ENCODE measurements at regions not wholly inside any gene's neighbourhood (a gene's known extent, or its start where the extent isn't known, plus 50 kb on each side); places are given as distances from the start of the nearest gene placed in this dataset.

- TF ChIP-seq CTCF (IDR thresholded peaks at IDR 0.05; ENCODE audit: low read depth, low read length, missing control alignments): no peak
- H3K4me3 ChIP-seq (ENCODE audit: low read depth, low read length): no peak overlapping the region
- DNase-seq (ENCODE audit: low read depth): no peak
These were observed 58.5 kb upstream of the MGAT5 start for GRCh38 chr2:134195341-134195740.

- H3K4me3 ChIP-seq (ENCODE audit: low read depth, low read length): no peak overlapping the region
- TF ChIP-seq CTCF (IDR thresholded peaks at IDR 0.05; ENCODE audit: low read depth, low read length, missing control alignments): no peak
- DNase-seq (ENCODE audit: low read depth): no peak
These were observed 56.4 kb upstream of the MGAT5 start for GRCh38 chr2:134197445-134197844.

- no peak for DNase-seq (ENCODE audit: low read depth)
- no peak overlapping the region for H3K4me3 ChIP-seq (ENCODE audit: low read depth, low read length)
- no peak for TF ChIP-seq CTCF (IDR thresholded peaks at IDR 0.05; ENCODE audit: low read depth, low read length, missing control alignments)
These were observed 55.8 kb upstream of the MGAT5 start for GRCh38 chr2:134198006-134198634.

- H3K4me3 ChIP-seq (ENCODE audit: low read depth, low read length): no peak overlapping the region
- DNase-seq (ENCODE audit: low read depth): no peak
- TF ChIP-seq CTCF (IDR thresholded peaks at IDR 0.05; ENCODE audit: low read depth, low read length, missing control alignments): no peak
These were observed 54.7 kb upstream of the MGAT5 start for GRCh38 chr2:134199123-134199522.

- no peak for TF ChIP-seq CTCF (IDR thresholded peaks at IDR 0.05; ENCODE audit: low read depth, low read length, missing control alignments)
- H3K4me3 ChIP-seq (ENCODE audit: low read depth, low read length): no peak overlapping the region
- no peak for DNase-seq (ENCODE audit: low read depth)
These were observed 53.7 kb upstream of the MGAT5 start for GRCh38 chr2:134200036-134200618.

- H3K4me3 ChIP-seq (ENCODE audit: low read depth, low read length): no peak overlapping the region
- TF ChIP-seq CTCF (IDR thresholded peaks at IDR 0.05; ENCODE audit: low read depth, low read length, missing control alignments): no peak
- no peak for DNase-seq (ENCODE audit: low read depth)
These were observed 52.3 kb upstream of the MGAT5 start for GRCh38 chr2:134201533-134201932.

- no peak for DNase-seq (ENCODE audit: low read depth)
- H3K4me3 ChIP-seq (ENCODE audit: low read depth, low read length): no peak overlapping the region
- TF ChIP-seq CTCF (IDR thresholded peaks at IDR 0.05; ENCODE audit: low read depth, low read length, missing control alignments): no peak
These were observed 51.5 kb upstream of the MGAT5 start for GRCh38 chr2:134202371-134202770.

Measured in GM12864 (cell line).